CD4-positive, alpha-beta T cell treated with Interleukin-12 subunit alpha and Interleukin-12 subunit beta, for 1 hour (primary cell): ENCODE measurements at regions not wholly inside any gene's neighbourhood (a gene's known extent, or its start where the extent isn't known, plus 50 kb on each side); places are given as distances from the start of the nearest gene placed in this dataset.
"Not testable (repeated sequence)": the region's sequence is repeated elsewhere in the genome, so short reads cannot be mapped to it uniquely, and the experiment has no call there.

Experiments
- DNase-seq: peaks from one replicate; pipeline ENCODE4 v3.0.0-alpha.2; 2020

DNA sequence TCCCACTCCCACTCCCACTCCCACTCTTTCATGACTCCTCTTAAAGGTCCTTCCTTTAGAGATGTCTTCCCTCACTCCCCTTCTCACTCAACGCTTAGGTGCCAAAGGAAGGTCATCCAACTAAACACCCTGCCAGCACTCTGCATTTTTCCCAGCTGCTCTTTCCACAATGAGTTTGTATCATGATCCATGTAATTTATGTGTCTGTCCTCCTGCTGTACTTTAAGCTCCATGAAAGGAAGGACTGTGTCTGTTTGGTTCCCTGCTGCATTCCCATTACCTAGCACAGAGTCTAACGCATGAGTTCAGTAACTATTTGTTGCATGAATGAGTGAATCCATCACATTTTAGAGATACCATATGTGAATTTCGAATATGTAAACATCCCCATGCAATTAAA lies 252.7 kb downstream of the KIF20B start:
- DNase-seq = no peak

DNA sequence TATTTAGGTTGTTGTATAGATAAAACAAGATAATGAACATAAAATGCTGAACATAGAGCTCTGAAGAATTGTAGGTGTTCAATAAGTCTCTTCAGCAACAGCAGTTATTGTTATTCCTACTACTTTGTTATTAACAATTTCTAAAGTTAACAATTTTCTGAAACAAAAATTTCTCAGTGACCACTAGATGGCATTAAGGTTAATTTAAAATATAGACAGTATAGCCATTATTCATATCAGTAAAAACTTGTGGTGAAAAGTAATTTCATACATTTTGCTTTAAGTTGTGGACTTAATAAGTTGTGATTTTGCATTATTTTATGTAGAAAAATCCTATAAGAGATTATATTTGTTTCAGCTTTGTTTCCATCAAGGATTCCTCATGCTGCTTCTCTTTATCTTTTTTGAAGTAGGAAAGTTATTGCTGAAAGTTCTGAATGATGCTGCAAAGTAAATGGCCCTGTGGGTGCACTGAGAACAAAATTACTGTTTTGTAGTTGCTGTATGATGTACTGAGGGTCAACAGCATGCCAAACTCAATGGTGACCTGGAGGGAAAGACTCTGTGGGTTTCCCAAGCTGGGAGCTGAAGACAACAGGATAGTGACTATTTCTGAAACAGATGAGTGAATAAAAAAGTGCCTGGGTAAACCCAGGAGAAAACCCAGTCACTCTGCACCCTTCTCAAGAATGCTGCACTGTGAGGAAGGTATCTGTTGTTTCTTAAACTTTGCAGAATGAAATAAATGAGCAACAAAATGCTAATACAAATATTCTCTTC lies 253.6 kb downstream of the KIF20B start:
- DNase-seq = no peak

DNA sequence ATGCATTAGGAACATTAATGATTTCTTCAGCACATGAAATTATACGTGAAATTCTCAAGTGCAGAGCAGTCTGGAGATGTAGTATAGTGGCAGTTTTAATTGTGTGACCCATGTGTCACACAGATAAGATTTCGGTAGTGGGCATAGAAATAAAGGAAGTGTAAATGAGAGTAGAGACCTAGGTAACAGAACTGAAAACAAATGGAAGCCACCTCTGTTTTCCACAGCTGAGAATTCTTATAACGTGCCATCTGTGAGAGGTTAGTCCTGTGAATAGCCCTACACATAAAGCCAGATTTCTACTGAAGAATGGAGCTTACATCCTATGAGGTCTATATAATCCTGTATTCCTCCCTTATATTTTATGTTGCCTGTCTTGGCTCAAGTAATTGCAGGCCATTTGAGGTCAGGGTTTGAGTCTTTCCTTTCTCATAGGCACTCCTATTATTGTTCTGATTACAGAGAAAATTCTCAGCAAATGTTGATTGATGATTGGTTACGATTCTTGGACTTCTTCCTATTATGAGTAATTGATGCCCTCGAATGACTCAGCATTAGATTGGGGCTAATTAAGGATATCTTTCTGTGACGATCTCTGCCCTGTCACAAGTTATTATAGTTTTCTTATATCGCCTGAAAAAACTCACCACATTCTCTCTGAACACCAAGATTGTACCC lies 258.2 kb downstream of the KIF20B start:
- DNase-seq = no peak

DNA sequence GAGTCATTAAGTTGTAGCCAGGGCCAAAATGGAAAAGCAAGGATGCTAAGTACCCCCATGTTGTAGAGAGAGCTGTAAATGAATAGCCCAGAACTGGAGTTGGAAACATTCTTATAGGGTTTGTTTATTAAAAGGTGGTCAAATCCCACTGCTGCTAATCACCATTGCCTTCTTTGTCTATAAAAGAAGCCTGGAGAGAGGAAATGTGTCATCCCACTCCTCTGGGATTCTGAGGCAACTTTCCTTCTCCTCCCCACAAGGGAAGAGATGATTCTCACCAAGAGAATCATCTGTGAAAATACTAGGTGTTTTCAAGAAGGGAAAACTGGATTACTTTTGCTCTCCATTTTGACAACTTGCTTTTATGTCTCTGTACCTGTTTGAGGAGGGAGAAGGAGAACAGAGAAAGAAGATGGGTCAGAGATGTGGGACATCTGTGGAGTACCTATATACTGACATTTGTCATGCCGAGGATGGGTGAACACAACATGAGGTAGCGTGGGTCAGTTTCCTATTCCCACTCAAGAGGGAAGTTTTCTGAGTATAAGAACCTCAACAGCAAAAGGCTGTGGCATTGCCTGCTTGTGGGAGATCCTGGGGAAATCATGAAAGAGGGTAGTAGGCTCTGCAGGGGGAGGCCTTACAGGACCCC lies 262.2 kb downstream of the KIF20B start:
- DNase-seq = no peak

DNA sequence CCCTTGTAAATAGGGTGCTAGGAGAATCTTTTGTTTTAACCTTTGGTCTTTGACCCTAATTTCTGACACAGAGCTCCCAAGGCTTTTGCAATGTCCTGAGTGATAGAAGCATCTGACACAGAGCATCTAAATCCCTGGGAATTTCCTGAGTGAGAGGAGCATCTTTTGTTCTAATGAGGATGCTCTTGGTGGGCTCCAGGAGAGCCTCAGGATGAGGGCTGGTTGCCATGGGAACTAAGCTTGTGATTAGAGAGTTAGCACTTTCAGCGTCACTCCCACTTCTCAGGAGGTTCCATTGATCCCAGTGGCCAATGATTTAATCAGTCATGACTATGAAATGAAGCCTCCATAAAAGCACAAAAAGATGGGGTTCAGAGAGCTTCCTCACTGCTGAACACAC lies 264.8 kb downstream of the KIF20B start:
- DNase-seq = no peak

DNA sequence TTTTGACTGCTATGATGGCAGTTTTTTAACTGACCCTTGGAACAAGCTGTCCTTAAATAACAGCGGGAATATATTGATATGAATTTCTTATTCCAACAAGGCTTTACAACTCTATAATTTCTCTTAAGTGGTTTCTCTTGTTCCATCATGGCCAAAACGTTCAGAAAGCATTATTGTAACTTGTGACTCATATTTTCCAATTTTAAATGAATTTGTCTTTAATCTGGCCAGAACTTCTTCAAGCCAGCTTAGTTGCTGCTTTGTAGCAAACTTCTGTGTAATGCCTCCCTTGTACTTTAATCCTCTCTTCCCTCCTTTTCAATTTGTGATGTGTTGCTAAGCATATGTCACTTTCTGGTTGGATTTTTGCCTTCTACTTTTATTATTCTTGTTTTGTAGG lies 271.9 kb downstream of the KIF20B start:
- no peak for DNase-seq

DNA sequence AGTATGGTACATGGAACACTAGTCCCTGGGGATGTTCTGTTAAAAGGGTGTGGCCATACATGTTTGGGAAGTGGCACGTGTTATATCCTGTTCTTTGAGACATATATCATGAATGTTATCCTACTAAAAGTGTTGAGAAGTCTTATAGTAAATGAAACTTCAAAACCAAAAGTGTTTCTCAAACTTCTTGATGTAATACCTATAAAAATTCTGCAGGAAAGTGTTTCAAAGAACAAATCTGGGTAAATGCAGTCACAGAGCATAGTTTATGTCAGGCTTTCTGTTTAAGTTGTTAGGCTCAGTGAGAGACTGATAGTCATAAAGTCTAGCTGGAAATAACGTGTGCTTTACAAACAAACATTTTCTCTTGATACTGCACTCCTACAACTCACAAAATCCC lies 273.7 kb downstream of the KIF20B start:
- DNase-seq = no peak

DNA sequence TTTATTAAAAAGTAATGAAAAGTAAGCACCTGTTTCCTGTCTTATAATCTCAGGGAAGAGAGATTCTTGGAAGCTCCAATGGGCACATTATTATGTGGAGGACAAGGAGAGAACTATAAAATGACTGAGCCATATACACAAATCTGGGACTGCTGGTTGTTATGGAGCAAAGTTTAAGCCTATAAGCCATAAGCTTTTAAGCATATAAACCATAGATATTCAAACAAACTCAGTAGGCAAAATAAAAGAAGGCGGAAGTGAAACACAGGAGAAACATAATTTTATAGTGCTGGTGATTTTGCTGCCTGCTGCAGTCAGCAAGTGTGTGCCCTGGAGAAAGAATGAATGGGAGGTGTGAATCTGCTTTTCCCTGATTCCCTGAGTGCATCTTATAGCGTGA lies 274.4 kb downstream of the KIF20B start:
- DNase-seq = no peak

DNA sequence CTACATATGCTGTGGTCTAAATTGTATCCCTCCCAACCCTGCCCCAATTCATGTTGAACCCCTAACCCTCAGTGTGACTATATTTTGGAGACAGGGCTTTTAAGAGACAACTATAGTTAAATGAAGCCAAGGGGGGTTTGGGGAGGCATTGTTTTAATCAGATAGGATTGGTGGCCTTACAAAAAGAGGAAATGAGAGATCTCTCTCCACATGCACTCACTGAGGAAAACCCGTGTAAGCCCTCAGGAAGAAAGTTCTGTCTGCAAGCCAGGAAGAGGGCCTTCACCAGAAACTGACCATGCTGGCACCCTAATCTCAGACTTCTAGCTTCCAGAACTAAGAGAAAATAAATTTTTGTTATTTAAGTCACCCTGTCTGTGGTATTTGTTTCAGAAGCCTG lies 276.7 kb downstream of the KIF20B start:
- no peak for DNase-seq

DNA sequence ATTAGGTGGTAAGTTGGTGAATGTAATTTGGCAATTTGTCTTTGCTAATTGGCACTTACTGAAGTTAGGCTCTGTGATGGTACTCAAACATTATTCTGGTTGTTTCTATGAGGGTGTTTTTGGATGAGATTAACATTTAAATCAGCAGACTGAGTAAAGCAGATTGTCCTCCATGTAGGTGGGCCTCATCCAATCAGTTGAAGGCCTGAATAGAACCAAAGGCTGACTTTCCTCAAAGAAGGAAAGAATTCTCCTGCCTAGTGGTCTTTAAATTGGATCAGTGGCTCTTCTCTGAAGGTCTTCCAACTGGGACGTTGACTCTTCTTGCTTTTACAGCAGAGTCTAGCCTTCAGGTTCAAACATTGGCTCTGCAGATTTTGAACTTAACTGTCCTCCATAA lies 278.3 kb downstream of the KIF20B start:
- no peak for DNase-seq

DNA sequence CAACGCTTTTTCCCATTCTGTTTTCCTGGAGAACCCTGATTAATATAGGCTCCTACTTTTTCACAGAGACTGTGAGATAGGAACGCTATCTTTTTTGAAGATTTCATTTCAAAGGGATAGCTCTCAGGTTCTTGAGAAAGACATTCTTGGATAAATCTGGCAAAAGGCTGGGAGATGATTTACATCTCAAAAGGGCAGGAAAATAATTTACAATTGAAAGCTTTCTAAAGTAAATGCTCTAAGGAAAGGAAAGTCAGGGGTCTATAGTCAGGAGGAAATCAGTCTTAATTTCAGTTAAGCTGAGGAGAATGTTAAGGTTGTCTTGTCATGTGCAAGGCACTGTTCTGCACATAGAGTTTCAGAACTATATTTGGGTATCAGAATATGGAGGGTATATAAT lies 278.8 kb downstream of the KIF20B start:
- no peak for DNase-seq

DNA sequence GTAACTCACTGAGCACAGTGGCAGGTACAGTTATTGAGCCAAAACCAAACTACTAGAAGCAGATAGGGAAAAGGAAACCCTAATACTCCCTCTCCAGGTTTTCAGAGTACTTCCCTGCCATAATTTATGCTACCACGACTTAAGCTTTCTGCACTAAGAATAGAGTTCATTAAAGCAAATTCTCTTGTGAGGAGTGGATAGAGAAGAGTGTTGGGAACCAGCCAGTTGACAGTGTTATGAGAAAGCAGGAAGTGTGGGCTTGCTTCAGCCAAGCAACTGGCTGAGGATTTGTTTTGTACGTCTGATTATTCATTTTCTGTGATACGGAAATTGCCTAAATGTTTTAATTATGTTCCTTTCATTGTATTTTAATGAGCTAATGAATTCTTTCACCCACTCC lies 280.5 kb downstream of the KIF20B start:
- no peak for DNase-seq

DNA sequence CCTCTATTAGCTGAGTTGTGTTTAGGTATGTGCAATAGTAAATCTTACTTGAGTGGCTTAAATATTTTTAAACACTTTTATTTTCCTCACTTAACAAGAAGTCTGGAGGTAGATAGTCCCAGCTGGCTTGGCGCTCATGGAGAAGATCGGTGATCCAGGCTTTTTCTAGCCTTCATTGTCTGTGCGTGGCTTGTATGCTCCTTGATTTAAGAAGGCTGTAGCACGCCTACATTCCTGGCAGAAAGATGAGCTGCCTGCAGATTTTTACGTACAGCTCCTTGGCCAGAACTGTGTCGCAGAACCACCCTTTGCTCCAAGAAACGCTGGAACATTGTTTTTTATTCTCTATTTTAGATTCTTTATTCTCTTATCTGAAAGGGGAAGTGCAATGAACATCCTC lies 284.1 kb downstream of the KIF20B start:
- DNase-seq = no peak

DNA sequence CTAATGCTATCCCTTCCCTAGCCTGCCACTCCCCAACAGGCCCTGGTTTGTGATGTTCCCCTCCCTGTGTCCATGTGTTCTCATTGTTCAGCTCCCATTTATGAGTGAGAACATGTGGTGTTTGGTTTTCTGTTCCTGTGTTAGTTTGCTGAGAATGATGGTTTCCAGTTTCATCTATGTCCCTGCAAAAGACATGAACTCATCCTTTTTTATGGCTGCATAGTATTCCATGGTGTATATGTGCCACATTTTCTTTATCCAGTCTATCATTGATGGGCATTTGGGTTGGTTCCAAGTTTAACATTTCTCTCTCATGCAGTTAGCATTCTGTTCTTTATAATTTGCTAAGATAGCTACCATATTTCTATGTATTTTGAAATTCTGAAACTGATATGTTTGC lies 287.0 kb downstream of the KIF20B start:
- not testable (repeated sequence) for DNase-seq

DNA sequence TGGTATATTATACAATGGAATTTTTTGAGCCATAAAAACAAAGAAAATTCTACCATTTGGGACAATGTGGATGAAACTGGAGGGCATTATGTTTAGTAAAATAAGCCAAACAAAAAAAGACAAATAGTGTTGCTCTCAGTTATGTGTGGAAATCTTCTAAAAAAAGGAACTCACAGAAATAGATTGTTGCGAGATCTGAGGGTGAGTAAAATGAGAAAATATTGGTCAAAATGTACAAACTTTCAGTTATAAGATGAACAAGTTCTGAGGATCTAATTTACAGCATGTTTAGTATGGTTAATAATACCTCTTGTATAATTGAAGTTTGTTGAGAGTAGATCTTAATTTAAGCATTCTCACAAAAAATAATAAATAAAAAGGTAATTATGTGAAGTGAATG lies 291.2 kb downstream of the KIF20B start:
- DNase-seq = no peak

DNA sequence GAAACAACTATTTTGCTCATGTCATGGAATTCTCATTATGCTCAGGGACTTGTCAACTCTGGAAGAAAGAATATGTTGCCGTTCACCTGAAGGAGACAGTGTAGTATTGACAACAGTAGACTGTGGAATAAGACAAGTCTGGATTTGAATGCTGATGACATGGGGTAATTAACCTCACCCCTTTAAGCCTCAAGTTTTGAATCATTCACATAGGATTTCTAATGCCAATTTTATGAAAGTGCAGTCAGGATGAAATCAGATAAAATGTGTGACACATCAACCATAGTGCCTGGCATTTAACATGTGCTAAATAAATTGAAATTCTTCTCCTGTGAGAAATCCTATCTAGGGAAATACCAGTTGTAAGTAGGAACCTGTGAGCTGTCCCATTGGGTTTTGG lies 305.8 kb downstream of the KIF20B start:
- DNase-seq = no peak

DNA sequence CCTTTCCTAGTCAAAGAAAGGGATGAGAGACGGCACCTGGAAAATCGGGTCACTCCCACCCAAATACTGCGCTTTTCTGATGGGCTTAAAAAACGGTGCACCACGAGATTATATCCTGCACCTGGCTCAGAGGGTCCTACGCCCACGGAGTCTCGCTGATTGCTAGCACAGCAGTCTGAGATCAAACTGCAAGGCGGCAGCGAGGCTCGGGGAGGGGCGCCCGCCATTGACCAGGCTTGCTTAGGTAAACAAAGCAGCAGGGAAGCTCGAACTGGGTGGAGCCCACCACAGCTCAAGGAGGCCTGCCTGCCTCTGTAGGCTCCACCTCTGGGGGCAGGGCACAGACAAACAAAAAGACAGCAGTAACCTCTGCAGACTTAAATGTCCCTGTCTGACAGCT lies 309.9 kb downstream of the KIF20B start:
- not testable (repeated sequence) for DNase-seq

DNA sequence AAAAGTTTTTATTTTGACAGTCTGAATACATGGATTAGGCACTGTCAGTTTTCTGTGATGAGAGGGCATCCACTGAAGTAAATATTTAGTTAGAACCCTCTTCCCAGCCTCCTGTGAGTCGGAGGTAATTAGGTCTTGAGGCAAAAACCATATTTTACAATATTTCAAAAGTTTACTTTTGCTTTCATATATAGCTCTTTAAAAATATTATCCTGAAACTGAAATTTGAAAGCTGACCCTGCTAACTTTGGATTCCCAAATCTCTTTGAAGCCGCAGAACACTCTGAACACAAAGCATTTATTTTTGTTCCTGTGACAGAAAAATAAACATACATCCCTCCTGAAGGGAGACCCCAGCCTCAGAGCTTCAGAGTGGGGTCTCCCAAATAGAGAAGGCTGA lies 317.4 kb downstream of the KIF20B start:
- no peak for DNase-seq

DNA sequence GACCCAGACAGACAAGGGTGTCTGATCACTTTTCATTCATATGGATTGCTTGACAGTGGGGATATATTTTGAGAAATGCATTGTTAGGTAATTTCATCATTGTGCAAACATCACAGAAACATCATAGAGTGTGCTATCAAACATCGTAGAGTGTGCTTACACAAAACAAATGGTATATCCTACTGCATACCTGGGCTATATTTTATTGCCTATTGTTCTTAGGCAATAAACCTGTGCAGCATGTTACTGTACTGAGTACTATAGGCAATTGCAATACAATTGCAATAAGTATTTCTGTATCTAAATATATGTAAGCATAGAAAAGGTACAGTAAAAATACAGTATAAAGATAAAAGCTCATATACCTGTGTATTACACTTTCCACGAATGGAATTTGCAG lies 319.1 kb downstream of the KIF20B start:
- DNase-seq = no peak

DNA sequence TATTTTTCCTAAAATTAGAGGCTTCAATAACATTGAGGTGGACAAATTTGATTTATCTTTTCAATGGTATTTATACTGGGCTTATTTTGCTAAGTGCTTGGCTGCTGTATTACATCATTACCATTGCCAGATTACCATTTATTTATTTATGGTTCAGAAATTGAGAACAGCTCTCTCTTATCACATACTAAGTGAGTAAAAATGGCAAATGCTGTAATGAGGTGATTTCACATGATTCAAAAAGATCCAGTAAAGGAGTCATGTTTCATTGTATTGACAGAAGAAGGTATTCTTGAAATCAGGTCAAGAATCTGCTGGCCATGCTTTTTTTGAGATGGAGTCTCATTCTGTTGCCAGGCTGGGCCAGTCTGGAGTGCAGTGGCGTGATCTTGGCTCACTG lies 322.6 kb downstream of the KIF20B start:
- DNase-seq = no peak

DNA sequence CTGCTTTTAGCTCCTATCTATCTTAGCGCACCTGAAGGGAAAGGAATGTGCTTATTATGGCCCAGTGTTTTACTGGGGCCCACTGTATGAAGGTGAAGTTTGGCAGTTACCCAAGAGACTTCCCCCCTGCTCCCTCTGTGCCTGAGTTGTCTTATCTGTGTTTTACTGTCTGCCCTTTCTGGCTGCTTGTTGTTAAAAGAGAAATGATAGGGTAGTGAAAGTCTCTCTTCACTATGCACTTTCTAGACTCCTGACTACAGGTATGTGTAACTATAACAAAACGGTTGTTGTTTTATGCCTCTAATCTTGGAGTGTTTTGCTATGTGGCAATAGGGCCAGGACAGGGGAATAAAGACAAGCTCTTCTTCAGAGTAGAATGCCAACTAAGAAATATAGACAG lies 326.9 kb downstream of the KIF20B start:
- no peak for DNase-seq

DNA sequence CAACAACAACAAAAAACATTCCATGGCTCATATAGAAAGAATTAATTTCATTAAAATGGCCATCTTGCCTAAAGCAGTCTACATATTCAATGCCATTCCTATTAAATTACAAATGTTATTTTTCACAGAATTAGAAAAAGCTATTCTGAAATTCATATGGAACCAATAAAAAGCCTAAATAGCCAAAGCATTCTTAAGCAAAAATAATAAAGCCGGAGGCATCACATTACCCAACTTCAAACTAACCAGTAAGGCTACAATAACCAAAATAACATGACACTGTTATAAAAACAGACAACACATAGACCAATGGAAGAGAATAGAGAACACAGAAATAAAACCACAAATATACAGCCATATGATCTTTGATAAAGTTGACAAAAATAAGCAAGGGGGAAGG lies 330.4 kb downstream of the KIF20B start:
- no peak for DNase-seq

DNA sequence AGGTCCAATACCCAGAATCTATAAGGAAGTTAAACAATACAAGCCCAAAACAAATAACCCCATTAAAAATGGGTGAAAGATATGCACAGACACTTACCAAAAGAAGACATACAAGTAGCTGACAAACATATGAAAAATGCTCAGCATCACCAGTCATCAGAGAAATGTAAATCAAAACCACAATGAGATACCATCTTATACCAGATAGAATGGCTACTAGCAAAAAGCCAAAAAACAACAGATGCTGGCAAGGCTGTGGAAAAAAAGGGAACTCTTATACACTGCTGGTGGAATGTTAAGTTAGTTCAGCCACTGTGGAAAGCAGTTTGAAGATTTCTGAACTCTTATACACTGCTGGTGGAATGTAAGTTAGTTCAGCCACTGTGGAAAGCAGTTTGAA lies 331.1 kb downstream of the KIF20B start:
- DNase-seq = no peak

DNA sequence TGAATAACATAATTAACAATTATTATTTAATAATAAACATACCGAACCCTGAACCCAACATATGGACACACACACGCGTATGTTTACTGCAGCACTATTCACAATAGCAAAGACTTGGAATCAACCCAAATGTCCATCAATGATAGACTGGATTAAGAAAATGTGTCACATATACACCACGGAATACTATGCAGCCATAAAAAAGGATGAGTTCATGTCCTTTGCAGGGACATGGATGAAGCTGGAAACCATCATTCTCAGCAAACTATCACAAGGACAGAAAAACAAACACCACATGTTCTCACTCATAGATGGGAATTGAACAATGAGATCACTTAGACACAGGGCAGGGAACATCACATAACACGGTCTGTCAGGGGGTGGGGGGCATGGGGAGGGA lies 333.5 kb downstream of the KIF20B start:
- not testable (repeated sequence) for DNase-seq
